IMR-90 (cell line): ENCODE measurements at regions not wholly inside any gene's neighbourhood (a gene's known extent, or its start where the extent isn't known, plus 50 kb on each side); places are given as distances from the start of the nearest gene placed in this dataset.

Source experiments
- ATAC-seq: fragments of 200-7000 bp; cut with Tn5 transposase; 2 replicates; pipeline ENCODE4 v1.9.1; 2020; ENCODE audit warnings: low read depth, mild to moderate bottlenecking, moderate library complexity
- BruUV-seq: library from RNA; stranded (reverse); fragments of 400-500 nt; replicated peaks from 2 replicates; lab custom pipeline; 2021; lab: Mats Ljungman, UMichigan
- CTCF ChIA-PET: fragments of 300-600 bp; formaldehyde crosslinking; extraction: SDS; loops from one replicate; lab custom pipeline; 2021; ENCODE audit warnings: antibody characterized with exemption; lab: Yijun Ruan, JAX
- POLR2A ChIA-PET: fragments of 300-600 bp; sonication (Branson Sonifier 250); formaldehyde crosslinking; loops from one replicate; lab custom pipeline; 2022; ENCODE audit warnings: antibody characterized with exemption; ENCODE audit not compliant: unreplicated experiment; lab: Charles Lee
- DNase-seq: peaks from one replicate; pipeline ENCODE4 v3.0.0; 2013
- H2AFZ ChIP-seq: replicated peaks from 2 replicates; pipeline ENCODE3; 2013; ENCODE audit warnings: low read length, mild to moderate bottlenecking; ENCODE audit not compliant: poor library complexity
- H2AK5ac ChIP-seq: 2 replicates; pipeline ENCODE4 v1.6.1; 2013; ENCODE audit warnings: low read depth, low read length, inconsistent platforms
- H2AK9ac ChIP-seq: replicated peaks from 2 replicates; pipeline ENCODE3; 2013; ENCODE audit warnings: mild to moderate bottlenecking, low read depth, low read length, moderate library complexity; ENCODE audit not compliant: poor library complexity
- H2BK120ac ChIP-seq: 2 replicates; pipeline ENCODE4 v1.6.1; 2013; ENCODE audit warnings: low read depth, low read length, inconsistent platforms
- H2BK15ac ChIP-seq: 3 replicates; pipeline ENCODE4 v1.6.1; 2013; ENCODE audit warnings: low read depth, low read length, inconsistent platforms
- H2BK20ac ChIP-seq: 2 replicates; pipeline ENCODE4 v1.6.1; 2013; ENCODE audit warnings: low read depth, mild to moderate bottlenecking, inconsistent platforms, low read length, moderate library complexity
- H2BK5ac ChIP-seq: 2 replicates; pipeline ENCODE4 v1.6.1; 2013; ENCODE audit warnings: mild to moderate bottlenecking, low read depth, low read length, inconsistent platforms; ENCODE audit not compliant: poor library complexity, severe bottlenecking
- H3K14ac ChIP-seq: replicated peaks from 2 replicates; pipeline ENCODE4 v1.6.1; 2013; ENCODE audit warnings: low read depth, low read length, inconsistent platforms
- H3K18ac ChIP-seq: 2 replicates; pipeline ENCODE4 v1.6.1; 2013; ENCODE audit warnings: low read depth, low read length, control low read depth
- H3K23ac ChIP-seq: 2 replicates; pipeline ENCODE4 v1.6.1; 2013; ENCODE audit warnings: low read depth, low read length, inconsistent platforms
- H3K27ac ChIP-seq: 2 replicates; pipeline ENCODE4 v1.5.1; 2013; ENCODE audit warnings: mild to moderate bottlenecking, control low read depth, low read length; ENCODE audit not compliant: insufficient read depth
- H3K27me3 ChIP-seq: 2 replicates; pipeline ENCODE4 v1.6.1; 2013; ENCODE audit warnings: low read length; ENCODE audit not compliant: control insufficient read depth, insufficient read depth
- H3K36me3 ChIP-seq: 2 replicates; pipeline ENCODE4 v1.6.1; 2013; ENCODE audit warnings: low read length, mixed read lengths; ENCODE audit not compliant: control insufficient read depth, insufficient read depth
- H3K4ac ChIP-seq: 2 replicates; pipeline ENCODE4 v1.6.1; 2013; ENCODE audit warnings: low read depth, low read length, inconsistent platforms
- H3K4me1 ChIP-seq: 2 replicates; pipeline ENCODE4 v1.6.1; 2013; ENCODE audit warnings: low read length, mixed read lengths; ENCODE audit not compliant: control insufficient read depth, insufficient read depth
- H3K4me2 ChIP-seq: 2 replicates; pipeline ENCODE4 v1.6.1; 2013; ENCODE audit warnings: low read depth, mild to moderate bottlenecking, control low read depth, low read length, moderate library complexity
- H3K4me3 ChIP-seq: 2 replicates; pipeline ENCODE4 v1.5.1; 2013; ENCODE audit warnings: low read depth, mild to moderate bottlenecking, control low read depth, low read length, moderate library complexity; ENCODE audit not compliant: insufficient read depth
- H3K56ac ChIP-seq: 2 replicates; pipeline ENCODE4 v1.6.1; 2013; ENCODE audit warnings: low read length, inconsistent platforms; ENCODE audit not compliant: insufficient read depth; ENCODE audit errors: extremely low read depth
- H3K79me1 ChIP-seq, 2 experiments: 2 replicates each; pipeline ENCODE4 v1.6.1; 2013; ENCODE audit warnings: low read length in 2 of 2, inconsistent platforms in 1 of 2, low read depth in 1 of 2
- H3K9ac ChIP-seq: 2 replicates; pipeline ENCODE4 v1.6.1; 2013; ENCODE audit warnings: low read depth, low read length, control low read depth
- H3K9me1 ChIP-seq: 2 replicates; pipeline ENCODE4 v1.6.1; 2013; ENCODE audit warnings: low read length, inconsistent platforms; ENCODE audit not compliant: insufficient read depth
- H3K9me3 ChIP-seq: 2 replicates; pipeline ENCODE4 v1.6.1; 2013; ENCODE audit warnings: low read length; ENCODE audit not compliant: control insufficient read depth, insufficient read depth
- H4K20me1 ChIP-seq: 2 replicates; pipeline ENCODE4 v1.6.1; 2013; ENCODE audit warnings: low read length, inconsistent platforms; ENCODE audit not compliant: insufficient read depth
- H4K5ac ChIP-seq: 2 replicates; pipeline ENCODE4 v1.6.1; 2013; ENCODE audit warnings: mild to moderate bottlenecking, low read depth, low read length, control low read depth
- H4K8ac ChIP-seq, 2 experiments: 2 replicates each; pipeline ENCODE4 v1.6.1; 2013; ENCODE audit warnings: low read depth in 2 of 2, low read length in 2 of 2, control low read depth in 1 of 2, inconsistent platforms in 1 of 2
- H4K91ac ChIP-seq: 2 replicates; pipeline ENCODE4 v1.6.1; 2013; ENCODE audit warnings: low read depth, low read length, inconsistent platforms; ENCODE audit not compliant: insufficient read depth
- BHLHE40 ChIP-seq: fragments of 150-350 bp; IDR thresholded peaks from 2 replicates; pipeline ENCODE4 v1.6.1; 2016; ENCODE audit warnings: mild to moderate bottlenecking, low read depth, low read length
- CHD1 ChIP-seq: IDR thresholded peaks from 2 replicates; pipeline ENCODE4 v1.6.1; 2012; ENCODE audit warnings: low read depth, low read length, improper control_type of control experiment
- CTCF ChIP-seq: conservative IDR thresholded peaks from 2 replicates; pipeline ENCODE4 v1.5.1; 2012; ENCODE audit warnings: mild to moderate bottlenecking, low read depth, low read length, improper control_type of control experiment
- FOS ChIP-seq: fragments of 150-350 bp; IDR thresholded peaks from 2 replicates; pipeline ENCODE4 v1.6.1; 2016; ENCODE audit warnings: low read depth, low read length
- MAFK ChIP-seq: IDR thresholded peaks from 2 replicates; pipeline ENCODE4 v1.6.1; 2012; ENCODE audit warnings: low read depth, low read length, improper control_type of control experiment
- MXI1 ChIP-seq: IDR thresholded peaks from 2 replicates; pipeline ENCODE4 v1.6.1; 2012; ENCODE audit warnings: low read depth, mild to moderate bottlenecking, low read length, moderate library complexity, borderline replicate concordance
- NFE2L2 ChIP-seq: fragments of 150-350 bp; IDR thresholded peaks from 2 replicates; pipeline ENCODE4 v1.6.1; 2016; ENCODE audit warnings: low read depth, mild to moderate bottlenecking, low read length
- POLR2A ChIP-seq: IDR thresholded peaks from 2 replicates; pipeline ENCODE4 v1.6.1; 2012; ENCODE audit warnings: mild to moderate bottlenecking, low read depth, low read length
- RAD21 ChIP-seq: IDR thresholded peaks from 2 replicates; pipeline ENCODE4 v1.6.1; 2012; ENCODE audit warnings: low read length, improper control_type of control experiment
- RCOR1 ChIP-seq: IDR thresholded peaks from 2 replicates; pipeline ENCODE4 v1.6.1; 2012; ENCODE audit warnings: mild to moderate bottlenecking, low read length, improper control_type of control experiment; ENCODE audit not compliant: insufficient replicate concordance
- SMC3 ChIP-seq: fragments of 150-350 bp; IDR thresholded peaks from 2 replicates; pipeline ENCODE4 v1.6.1; 2016; ENCODE audit warnings: low read depth, mild to moderate bottlenecking, antibody characterized with exemption, low read length, moderate library complexity
- USF2 ChIP-seq: fragments of 150-350 bp; IDR thresholded peaks from 2 replicates; pipeline ENCODE4 v1.6.1; 2017; ENCODE audit warnings: mild to moderate bottlenecking, antibody characterized with exemption, low read length, low read depth
- WGBS, 2 experiments: methylation state at CpG; one replicate each; pipeline versions ENCODE4 v1.1.5 to v1.1.7; 2013; ENCODE audit warnings: missing lambda C conversion rate in 2 of 2; ENCODE audit not compliant: insufficient read length in 1 of 2; ENCODE audit errors: extremely low coverage in 2 of 2; 5-methylcytosine and 5-hydroxymethylcytosine counted together
- dilution Hi-C: fragments of 300-500 bp; cut with HindIII; formaldehyde crosslinking; loops from one replicate; pipeline ENCODE4 v1.14.3; 2018; ENCODE audit warnings: low sequenced_read_pairs; ENCODE audit not compliant: unreplicated experiment
- in situ Hi-C: fragments of 300-500 bp; cut with MboI; formaldehyde crosslinking; loops from 3 replicates; pipeline ENCODE4 v1.14.3; 2019; ENCODE audit warnings: low sequenced_read_pairs, inconsistent platforms, mixed read lengths
- intact Hi-C: fragments of 100-400 bp; cut with micrococcal nuclease; formaldehyde crosslinking; loops from 2 replicates; pipeline ENCODE4 v1.10.0; 2022
- TF ChIP-seq, protein P1 (sequence below): fragments of 150-350 bp; IDR thresholded peaks from 2 replicates; pipeline ENCODE4 v1.6.1; 2016; ENCODE audit warnings: low read depth, mild to moderate bottlenecking, low read length, moderate library complexity, borderline replicate concordance

- intact Hi-C loops (no loop called here), in situ Hi-C loops (no loop called here), dilution Hi-C loops (no loop called here)
- H3K79me1 ChIP-seq, result no peaks in the 10 kb centered on the region
- H3K56ac ChIP-seq, result no peak overlapping the region
- no peak overlapping the region for H2BK15ac ChIP-seq
- no peak for TF ChIP-seq MAFK
- TF ChIP-seq, protein P1, sequence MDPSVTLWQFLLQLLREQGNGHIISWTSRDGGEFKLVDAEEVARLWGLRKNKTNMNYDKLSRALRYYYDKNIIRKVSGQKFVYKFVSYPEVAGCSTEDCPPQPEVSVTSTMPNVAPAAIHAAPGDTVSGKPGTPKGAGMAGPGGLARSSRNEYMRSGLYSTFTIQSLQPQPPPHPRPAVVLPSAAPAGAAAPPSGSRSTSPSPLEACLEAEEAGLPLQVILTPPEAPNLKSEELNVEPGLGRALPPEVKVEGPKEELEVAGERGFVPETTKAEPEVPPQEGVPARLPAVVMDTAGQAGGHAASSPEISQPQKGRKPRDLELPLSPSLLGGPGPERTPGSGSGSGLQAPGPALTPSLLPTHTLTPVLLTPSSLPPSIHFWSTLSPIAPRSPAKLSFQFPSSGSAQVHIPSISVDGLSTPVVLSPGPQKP, result no peak
- no peak for TF ChIP-seq USF2
- no peak for TF ChIP-seq NFE2L2
- TF ChIP-seq RAD21, result no peak
- no peak for TF ChIP-seq FOS
- TF ChIP-seq RCOR1, result no peak
- no peak for TF ChIP-seq POLR2A
- TF ChIP-seq BHLHE40, result no peak
- TF ChIP-seq MXI1, result no peak
- TF ChIP-seq SMC3, result no peak
- no peak for TF ChIP-seq CHD1
- TF ChIP-seq CTCF, result no peak
- no peak overlapping the region for H3K4ac ChIP-seq
- H3K23ac ChIP-seq, result no peak overlapping the region
- no peak overlapping the region for H2BK5ac ChIP-seq
- H3K4me2 ChIP-seq, result no peak overlapping the region
- no peak overlapping the region for H2AK9ac ChIP-seq
- ChIA-PET CTCF (no interaction called here), POLR2A (no interaction called here)
- H3K27ac ChIP-seq, result no peak overlapping the region
- no CpG with 5 or more reads among the region's 1 CpG for WGBS, 2 experiments
- no peaks in the 10 kb centered on the region for H3K27me3 ChIP-seq
- H3K18ac ChIP-seq, result no peak overlapping the region
- H2BK120ac ChIP-seq, result no peak overlapping the region
- no TSS peak for BruUV-seq
- H3K4me3 ChIP-seq, result no peak overlapping the region
- no peaks in the 10 kb centered on the region for H3K36me3 ChIP-seq
- DNase-seq (no peak), ATAC-seq (no peak)
- H4K91ac ChIP-seq, result no peak overlapping the region
- H2BK20ac ChIP-seq, result no peak overlapping the region
- H3K14ac ChIP-seq, result no peak overlapping the region
- H3K9me1 ChIP-seq, result no peaks in the 10 kb centered on the region
- no peak overlapping the region for H4K5ac ChIP-seq
- H3K9me3 ChIP-seq, result no peaks in the 10 kb centered on the region
- no peaks in the 10 kb centered on the region for H3K4me1 ChIP-seq
- no peak overlapping the region for H2AK5ac ChIP-seq
- no peaks in the 10 kb centered on the region for H4K20me1 ChIP-seq
- H4K8ac ChIP-seq, result no peak overlapping the region
- no peak overlapping the region for H2AFZ ChIP-seq
- H3K9ac ChIP-seq, result no peak overlapping the region
Observed at GRCh38 chr20:12130781-12131180, 213.1 kb downstream of the BTBD3 start.
